Muscle layer of duodenum (tissue), 2 donors: ENCODE measurements at regions not wholly inside any gene's neighbourhood (a gene's known extent, or its start where the extent isn't known, plus 50 kb on each side); places are given as distances from the start of the nearest gene placed in this dataset.

Experiments
- H3K27ac ChIP-seq: one replicate; pipeline ENCODE4 v1.7.0; 2013; ENCODE audit warnings: mild to moderate bottlenecking, low read length
- H3K27me3 ChIP-seq: one replicate; pipeline ENCODE4 v1.7.0; 2013; ENCODE audit warnings: low read depth, mild to moderate bottlenecking, control low read depth, low read length
- H3K36me3 ChIP-seq, 2 donors: one replicate each; pipeline ENCODE4 v1.7.0; 2013; ENCODE audit warnings: low read length in 2 of 2, control low read depth in 1 of 2, mild to moderate bottlenecking in 1 of 2; ENCODE audit not compliant: insufficient read depth in 2 of 2, control insufficient read depth in 1 of 2
- H3K4me1 ChIP-seq, 2 donors: one replicate each; pipeline ENCODE4 v1.7.0; 2013; ENCODE audit warnings: low read length in 2 of 2, mild to moderate bottlenecking in 2 of 2, control low read depth in 1 of 2, moderate library complexity in 1 of 2; ENCODE audit not compliant: insufficient read depth in 2 of 2, control insufficient read depth in 1 of 2
- H3K4me3 ChIP-seq, 2 donors: one replicate each; pipeline ENCODE4 v1.7.0; 2013; ENCODE audit warnings: low read length in 2 of 2, low read depth in 1 of 2, mild to moderate bottlenecking in 1 of 2
- H3K9me3 ChIP-seq, 2 donors: one replicate each; pipeline ENCODE4 v1.7.0; 2013; ENCODE audit warnings: low read length in 2 of 2, control low read depth in 1 of 2, mild to moderate bottlenecking in 1 of 2; ENCODE audit not compliant: control insufficient read depth in 1 of 2
- donor health status: healthy.

DNA sequence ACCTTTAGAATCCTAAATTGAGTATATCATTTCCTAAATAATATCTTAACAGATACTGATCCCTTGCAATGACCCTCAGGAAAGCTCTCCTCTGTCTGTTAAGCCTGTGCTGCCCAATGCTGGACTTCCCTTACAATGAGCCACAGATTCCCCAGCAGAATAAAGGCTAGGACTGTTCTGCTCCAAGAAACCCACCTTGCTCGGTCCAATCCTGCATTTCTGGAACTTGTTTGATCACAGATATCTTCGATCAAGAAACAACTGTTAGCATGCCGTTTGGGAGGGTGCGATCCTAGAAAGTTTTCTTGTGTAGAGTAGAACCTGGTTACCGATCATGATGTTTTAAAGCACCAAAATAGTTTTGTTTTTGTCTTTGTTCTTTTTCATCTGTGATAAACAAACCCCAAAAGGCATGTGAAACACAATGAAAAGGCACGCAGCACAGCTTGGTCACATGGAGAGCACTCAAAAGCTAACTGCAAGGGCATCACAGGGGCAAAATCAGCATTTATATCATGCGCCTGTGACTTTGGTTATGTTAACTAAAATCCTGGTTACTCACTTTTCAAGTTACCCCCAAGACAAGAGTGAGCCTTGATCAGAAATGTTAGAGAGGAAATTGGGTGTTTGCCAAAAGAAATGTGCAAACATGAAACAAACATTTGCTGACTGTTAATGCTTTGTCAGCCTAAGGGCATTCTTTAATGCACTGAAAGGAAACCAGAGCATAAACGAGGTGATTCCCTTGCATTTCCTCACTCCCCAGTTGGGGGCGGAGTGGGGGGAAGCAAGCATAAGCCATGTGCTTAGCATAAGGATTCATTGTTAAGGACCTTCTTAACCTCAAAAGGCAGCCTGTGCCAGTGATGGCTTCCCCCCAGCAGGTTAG, 61.9 kb upstream of the ADAMTS16 start:
- Histone ChIP-seq H3K27ac (no peak overlapping the region), H3K9me3 (no peaks in the 10 kb centered on the region), H3K4me3 (no peak overlapping the region), H3K36me3 (no peaks in the 10 kb centered on the region), H3K27me3 (no peaks in the 10 kb centered on the region), H3K4me1 (no peaks in the 10 kb centered on the region)

GRCh38 chr5:5079876-5080275, 60.3 kb upstream of the ADAMTS16 start:
- no peak overlapping the region for H3K4me3 ChIP-seq
- no peaks in the 10 kb centered on the region for H3K9me3 ChIP-seq
- no peak overlapping the region for H3K27ac ChIP-seq
- H3K27me3 ChIP-seq: no peaks in the 10 kb centered on the region
- H3K36me3 ChIP-seq: no peaks in the 10 kb centered on the region
- H3K4me1 ChIP-seq: no peaks in the 10 kb centered on the region

GRCh38 chr5:5080790-5081189, 59.3 kb upstream of the ADAMTS16 start:
- no peak overlapping the region for H3K4me3 ChIP-seq
- no peaks in the 10 kb centered on the region for H3K27me3 ChIP-seq
- H3K9me3 ChIP-seq: no peaks in the 10 kb centered on the region
- no peaks in the 10 kb centered on the region for H3K4me1 ChIP-seq
- H3K36me3 ChIP-seq: no peaks in the 10 kb centered on the region
- H3K27ac ChIP-seq: no peak overlapping the region

GRCh38 chr5:5085381-5085780, 54.7 kb upstream of the ADAMTS16 start:
- H3K9me3 ChIP-seq: no peaks in the 10 kb centered on the region
- no peak overlapping the region for H3K4me3 ChIP-seq
- no peak overlapping the region for H3K27ac ChIP-seq
- H3K4me1 ChIP-seq: no peaks in the 10 kb centered on the region
- H3K36me3 ChIP-seq: no peaks in the 10 kb centered on the region
- no peaks in the 10 kb centered on the region for H3K27me3 ChIP-seq

DNA sequence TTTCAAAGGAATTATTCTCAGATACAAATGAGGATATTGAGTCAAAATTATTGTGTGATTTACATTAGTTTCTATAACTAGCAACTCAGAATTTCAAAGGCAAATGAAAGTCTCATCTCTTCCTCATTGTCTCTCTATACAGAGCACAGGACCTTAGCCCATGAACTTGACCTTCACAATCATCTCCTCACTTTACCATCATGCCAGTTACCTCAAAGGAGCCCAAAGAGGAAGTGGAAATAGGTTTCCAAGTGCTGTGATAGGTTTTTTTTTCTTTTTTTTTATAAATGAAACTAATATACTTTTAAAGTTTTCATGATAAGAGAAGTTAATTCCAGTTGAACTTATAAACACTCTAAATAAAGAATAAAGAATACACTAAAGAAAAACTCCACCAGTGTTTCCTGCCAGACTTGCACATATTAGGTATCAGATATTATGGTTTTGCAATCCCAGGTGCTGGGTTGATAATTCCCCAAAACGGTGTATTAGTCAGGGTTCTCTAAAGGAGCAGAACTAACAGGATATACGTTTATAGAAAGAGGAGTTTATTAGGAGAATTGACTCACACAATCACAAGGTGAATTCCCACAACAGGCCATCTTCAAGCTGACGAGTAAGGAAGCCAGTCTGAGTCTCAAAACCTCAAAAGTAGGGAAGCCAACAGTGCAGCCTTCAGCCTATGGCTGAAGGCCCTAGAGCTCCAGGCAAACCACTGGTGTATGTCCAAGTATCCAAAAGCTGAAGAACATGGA, 50.1 kb upstream of the ADAMTS16 start:
- Histone ChIP-seq H3K27me3 (no peaks in the 10 kb centered on the region), H3K27ac (no peak overlapping the region), H3K4me3 (no peak overlapping the region), H3K4me1 (no peaks in the 10 kb centered on the region), H3K36me3 (no peaks in the 10 kb centered on the region), H3K9me3 (no peaks in the 10 kb centered on the region)
